ENCODE measurements at regions not wholly inside any gene's neighbourhood (a gene's known extent, or its start where the extent isn't known, plus 50 kb on each side); places are given as distances from the start of the nearest gene placed in this dataset.

DNA sequence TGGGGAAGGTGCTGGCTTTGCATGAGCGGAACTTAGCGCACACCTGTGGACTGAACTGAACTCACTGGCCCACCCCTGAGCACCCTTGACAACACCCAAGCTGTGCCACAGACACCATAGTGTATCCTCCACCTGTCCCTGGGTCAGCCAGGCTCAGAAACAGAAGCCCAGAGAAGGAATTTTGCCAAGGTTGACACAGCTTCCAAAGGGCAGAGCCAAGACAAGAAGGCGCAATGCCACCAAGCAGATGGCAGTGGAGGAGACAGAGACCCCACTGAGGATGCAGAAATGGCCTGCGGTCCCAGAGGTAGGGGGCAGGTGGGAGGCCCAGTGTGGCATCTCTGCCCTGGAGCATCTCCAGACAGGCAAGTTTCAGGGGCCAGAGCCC is 169.0 kb downstream of the ENGASE start:
- no peak for DNase-seq (ENCODE audit: low spot score)

DNA sequence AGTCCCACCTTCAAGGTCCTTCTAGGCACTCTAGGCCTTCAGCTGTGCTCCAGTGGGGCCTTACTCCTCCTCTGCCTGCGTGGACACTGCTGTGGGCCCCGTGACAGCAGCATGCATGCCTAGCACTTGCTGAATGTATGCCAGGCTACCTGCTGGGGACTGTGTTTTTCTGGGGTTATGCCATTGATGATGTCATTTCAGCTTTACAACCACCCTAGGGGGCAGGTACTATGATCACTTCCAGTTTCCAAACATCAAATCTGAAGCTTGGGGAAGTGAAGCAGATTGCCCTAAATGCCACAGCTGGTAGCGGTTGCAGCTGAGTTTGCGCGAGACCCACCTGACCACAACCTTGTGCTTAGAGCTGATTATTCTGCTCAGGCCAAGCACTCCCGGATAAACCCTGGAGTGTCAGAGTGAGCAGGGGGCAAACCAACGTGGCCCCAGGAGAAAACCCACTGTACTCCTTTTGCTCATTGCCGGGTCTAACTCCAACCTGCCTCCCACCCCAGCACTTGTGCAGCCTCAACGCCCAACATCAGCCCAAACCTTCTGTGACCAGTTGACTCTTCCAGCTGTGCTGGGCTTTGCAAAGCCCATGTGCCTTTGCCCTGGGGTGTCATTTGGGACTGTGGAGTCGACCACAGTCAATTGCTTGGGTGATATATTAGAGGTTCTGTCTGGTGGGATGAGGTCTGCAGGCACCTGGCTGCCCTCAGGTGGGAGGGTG is 168.4 kb downstream of the ENGASE start:
- DNase-seq (ENCODE audit: low spot score) = no peak

DNA sequence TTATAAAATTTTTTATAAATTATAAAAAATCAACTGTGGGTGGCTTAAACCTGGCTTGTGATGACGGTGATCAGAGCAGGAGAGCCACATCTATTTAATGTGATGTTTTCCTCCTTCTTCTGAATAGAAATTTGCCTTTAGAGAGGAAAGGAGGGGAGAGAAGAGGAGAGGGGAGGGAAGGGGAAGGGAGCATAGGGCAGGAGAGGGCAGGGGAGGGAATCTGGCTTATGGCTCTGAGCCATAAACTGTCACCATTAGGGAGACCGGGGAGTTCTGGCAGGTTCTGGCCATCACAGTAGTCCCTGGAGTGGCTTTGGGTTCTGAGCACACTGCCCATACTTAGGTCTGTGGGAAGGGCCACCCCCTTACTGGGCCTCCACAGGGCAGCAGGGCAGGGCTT is 167.8 kb downstream of the ENGASE start:
- DNase-seq (ENCODE audit: low spot score) = no peak

DNA sequence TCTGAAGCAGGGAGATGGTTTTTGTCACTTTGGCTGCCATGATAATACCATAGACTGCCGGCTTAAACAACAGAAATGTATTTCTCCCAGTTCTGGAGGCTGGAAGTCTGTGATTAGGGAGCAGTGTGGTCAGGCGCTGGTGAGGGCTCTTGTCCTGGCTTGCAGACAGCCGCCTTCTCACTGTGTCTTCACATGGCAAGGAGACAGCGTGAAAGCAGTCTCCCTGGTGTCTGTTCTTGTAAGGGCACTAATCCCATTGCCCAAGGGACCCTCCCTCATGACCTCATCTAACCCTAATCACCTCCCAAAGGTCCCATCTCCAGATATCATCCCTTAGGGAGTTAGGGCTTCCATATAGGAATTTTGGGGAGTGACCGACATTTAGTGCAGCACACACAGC is 167.0 kb downstream of the ENGASE start:
- no peak for DNase-seq (ENCODE audit: low spot score)

DNA sequence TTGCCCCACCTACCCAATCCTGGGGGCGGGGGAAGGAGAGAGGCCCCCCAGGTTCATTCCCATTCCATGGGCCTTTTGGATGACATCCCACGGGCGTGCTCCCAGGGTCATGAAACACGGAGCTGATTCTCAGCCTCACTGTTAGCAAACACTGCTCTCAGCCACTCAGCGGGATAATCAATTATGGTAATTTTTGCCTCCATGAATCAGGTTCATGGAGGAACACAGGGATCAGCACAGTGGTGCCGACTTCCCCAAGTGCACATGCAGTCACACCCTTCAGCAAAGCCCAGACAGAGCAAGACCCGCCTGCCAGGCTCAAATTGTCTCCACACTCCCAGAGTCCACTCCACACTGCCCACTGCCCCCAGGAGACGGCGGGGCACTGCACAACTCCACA is 164.6 kb downstream of the ENGASE start:
- DNase-seq (ENCODE audit: low spot score) = no peak

DNA sequence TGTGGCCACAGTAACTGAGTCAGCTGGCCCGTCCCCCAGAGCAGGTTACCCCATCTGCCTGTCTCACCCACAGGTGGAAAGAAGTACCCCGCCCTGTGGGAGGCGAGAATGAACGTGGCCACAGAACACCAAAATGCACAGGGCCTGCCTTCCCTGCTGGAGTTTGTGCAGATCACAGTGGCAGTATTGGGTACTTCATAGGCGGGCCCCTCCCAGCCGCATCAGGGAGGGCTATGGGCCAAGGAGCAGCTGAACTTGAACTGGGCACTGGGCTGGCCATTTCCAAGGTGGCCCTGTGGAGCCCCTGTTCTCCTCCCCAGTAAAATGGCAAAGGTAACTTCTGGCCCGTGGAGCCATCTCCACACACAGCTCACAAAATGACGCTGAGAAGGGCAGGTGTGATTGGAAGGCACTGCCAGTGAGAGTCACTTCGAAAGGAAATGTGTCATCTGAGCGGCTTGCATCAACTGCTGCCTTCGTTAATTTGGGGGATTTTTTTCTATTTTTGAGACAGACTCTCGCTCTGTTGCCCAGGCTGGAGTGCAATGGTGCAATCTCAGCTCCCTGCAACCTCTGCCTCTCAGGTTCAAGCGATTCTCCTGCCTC is 162.9 kb downstream of the ENGASE start:
- no peak for DNase-seq (ENCODE audit: low spot score)

DNA sequence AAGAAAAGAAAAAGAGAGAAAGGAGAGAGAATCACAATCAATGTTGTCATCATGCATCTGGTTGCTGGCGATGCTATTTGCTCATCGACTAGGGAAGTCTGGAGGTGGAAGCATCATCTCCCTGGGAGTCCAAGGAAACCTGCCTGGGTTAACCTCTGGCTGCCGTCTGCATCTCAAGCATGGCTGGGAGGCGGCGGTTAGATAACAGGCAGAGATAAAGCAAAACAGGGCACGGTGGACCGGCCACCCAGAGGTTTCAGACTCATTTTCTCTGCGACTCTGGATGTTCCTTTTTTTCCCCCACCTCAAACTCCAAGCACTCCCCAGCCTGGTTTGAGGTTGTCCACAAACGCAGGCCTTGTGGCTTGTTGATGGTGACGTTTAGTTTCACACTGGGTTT is 161.2 kb downstream of the ENGASE start:
- no peak for DNase-seq (ENCODE audit: low spot score)

DNA sequence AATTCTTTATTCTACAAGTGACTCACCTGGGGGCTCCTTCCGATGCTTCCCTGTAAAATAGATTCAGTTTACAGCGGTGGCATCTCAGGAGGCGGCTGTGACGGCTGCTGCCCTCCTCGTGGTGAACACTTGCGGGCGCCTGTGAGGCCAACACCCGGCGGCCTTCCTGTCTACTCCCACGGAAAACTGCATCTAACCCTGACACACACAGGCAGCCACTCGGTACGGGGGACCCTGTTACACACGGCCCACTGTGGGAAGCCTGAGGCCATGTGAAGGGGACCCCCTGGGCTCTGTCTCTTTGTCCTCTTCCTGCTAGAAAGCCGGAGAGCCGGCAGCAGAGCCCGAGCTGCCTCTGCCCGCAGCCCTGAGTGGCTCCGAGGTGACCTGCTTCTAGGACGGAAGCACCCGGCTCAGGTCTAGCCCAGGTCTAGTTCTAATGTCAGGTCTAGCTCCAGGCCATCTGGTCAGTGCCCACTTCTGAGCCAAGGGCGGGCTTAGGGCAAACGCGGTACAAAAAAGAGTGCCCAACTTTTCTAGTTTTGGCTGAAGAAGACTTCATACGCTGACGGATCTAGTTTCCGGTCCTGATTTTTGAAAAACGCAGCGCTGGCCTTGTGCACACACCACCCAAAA is 159.4 kb downstream of the ENGASE start:
- DNase-seq (ENCODE audit: low spot score) = no peak

DNA sequence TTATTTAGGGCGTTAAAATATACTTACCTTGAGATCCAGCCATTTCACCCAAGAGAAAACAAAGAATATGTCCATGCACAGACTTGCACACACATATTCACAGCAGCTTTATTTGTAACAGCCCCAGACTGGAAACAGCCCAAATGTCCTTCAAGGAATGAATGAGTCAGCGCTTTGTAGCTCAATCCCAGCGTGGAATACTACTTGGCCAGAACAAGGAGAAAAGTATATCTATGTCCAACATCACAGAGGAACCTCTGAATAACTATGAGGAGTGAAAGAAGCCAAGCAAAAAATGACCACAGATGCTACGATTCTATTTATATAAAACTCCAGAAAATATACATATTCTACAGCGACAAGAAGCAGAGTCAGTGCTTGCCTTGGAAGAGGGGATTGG is 158.3 kb downstream of the ENGASE start:
- DNase-seq (ENCODE audit: low spot score) = no peak

DNA sequence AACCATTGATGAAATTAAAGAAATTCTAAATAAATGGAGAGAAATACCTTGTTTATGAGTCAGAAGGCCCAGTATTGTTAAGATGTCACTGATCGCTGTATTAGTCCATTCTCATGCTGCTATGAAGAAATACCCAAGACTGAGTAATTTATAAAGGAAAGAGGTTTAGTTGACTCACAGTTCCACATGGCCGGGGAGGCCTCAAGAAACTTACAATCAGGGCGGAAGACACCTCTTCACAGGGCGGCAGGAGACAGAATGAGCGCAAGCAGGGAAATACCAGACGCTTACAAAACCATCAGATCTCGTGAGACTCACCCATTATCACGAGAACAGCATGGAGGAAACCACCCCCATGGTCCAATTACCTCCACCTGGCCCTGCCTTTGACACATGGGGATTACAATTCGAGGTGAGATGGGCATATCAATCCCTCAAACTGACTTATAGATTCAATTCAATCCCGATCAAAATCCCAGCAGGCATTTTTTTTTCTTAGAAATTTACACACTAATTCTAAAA is 157.2 kb downstream of the ENGASE start:
- no peak for DNase-seq (ENCODE audit: low spot score)

DNA sequence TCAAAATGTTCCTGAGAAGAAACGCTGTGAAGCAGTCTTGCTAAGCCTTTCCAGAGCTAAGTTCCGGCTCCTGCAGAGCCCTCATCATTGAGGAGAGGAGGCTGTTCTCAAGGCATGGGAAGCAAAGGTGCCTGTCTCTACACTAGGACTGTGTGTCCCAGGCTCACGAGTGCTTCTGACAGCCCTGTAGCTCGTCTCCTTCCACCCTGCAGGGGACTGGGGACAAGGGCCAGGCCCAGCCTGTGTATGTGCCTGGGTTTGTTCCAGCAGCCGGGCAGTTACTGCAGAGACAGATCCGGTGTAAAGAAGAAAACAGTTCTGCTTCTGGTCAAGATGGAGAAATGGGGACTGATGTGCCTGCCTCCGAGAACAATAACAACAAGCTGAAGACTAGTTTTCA is 156.0 kb downstream of the ENGASE start:
- DNase-seq (ENCODE audit: low spot score) = no peak

DNA sequence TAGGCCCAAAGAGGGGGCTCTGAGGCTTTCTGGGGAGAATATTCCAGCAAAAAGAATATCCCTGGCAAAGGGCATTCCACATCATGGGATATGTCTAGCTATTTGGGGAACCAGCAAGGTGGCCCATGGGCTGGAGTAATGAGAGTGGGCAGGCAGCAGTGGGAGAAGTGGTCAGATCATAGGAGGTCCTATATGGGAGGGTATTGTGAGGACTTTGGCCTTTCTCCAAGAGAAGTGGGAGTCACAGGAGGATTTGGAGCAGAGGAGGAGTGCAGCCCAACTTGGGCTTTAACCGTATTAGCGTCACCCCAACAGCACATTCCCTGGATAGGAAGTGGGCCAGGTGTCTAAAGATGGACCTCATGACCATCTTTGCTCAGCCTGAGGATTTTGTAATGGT is 151.4 kb downstream of the ENGASE start:
- DNase-seq (ENCODE audit: low spot score) = no peak

DNA sequence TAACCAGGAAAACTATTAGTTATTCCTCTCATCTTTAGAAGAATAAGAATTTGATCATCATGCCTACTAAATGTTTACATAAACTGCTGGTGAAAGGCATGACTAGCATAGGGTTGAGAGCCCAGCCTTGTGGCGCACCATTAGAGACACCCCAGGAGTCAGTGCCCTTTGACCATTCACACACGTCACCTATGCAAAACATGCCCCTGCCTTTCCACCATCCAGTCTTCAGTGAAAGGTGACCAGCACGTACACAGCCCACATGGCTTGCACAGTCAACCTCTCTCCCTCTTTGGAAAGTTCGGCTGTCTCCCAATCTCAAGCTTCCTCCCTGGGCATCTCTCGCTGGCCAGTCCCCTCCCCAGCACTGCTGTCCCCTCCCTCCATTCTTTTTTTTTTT is 150.3 kb downstream of the ENGASE start:
- no peak for DNase-seq (ENCODE audit: low spot score)

DNA sequence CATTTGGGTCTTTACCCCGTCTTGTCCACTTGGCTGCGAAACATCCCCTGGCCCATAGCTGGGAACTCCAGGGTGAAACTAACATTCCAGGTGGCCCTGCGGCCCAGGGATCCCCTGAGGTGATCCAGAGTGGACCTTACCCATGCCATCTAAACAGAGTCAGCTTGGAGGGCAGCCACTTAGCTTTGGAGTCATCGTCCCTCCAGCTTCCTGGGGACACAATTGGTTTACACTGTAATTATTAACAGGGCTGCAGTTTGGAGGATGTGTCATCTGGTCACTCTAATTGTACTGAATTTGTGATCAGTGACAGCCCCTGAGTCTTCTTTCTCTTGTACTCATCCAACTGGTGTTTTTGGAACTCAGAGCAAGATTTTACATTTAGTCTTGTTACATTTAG is 149.9 kb downstream of the ENGASE start:
- DNase-seq (ENCODE audit: low spot score) = no peak

DNA sequence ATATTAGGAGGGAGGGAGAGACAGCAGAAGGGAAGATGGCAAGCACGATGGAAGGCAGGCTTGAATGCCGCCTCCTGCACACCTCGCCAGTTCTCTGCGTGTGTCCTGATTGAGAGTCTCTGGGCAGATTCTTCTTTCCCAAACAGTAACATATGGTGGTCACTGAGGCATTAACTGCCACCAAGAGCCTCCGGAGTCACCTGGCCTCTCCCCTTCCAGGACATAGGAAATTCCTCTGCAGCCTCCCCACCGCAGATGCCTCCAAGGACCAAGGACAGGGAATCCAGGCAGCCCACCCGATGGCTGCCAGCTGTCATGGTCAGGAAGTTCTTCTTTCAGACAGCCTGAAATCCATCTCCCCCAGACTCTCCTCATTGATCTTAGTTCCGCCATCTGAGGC is 149.3 kb downstream of the ENGASE start:
- DNase-seq (ENCODE audit: low spot score) = no peak

DNA sequence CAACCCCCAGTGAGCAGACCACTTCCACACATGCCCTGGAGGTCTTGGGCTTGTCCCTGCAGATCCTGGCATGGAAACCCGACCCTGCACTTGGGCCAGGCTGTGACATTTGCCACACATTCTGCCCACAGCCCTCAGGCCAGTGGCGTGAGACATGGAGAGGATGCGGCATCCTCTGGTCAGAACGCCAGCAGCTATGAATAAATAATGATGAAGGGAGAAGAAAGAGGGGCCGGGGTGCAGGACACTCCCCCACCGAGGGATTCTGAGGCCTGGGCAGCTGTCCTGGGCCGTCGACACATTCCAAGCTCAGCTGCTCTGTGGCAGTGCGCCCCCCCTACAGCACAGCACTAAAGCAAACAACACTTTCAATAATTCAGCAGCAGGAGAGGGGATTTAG is 148.8 kb downstream of the ENGASE start:
- no peak for DNase-seq (ENCODE audit: low spot score)

DNA sequence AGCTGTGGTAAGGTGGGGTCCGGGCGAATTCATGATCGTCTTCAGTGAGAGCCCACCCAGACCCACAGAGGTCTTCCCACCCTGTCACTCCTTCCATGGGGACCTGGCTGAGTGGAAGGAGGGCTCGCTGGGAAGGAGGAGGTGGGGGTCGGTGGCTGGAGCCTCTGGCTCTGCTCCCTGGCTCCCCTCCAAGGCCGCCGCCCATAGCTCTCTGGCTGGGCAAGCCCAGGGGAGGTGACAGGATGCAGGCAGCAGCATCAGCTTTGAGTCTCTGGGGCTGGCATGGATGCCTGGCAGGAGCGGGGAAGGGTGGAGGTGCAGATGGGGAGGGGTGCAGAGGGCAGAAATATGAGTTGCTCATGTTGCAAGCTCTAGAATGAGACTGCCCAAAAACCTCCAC is 147.0 kb downstream of the ENGASE start:
- DNase-seq (ENCODE audit: low spot score) = no peak

DNA sequence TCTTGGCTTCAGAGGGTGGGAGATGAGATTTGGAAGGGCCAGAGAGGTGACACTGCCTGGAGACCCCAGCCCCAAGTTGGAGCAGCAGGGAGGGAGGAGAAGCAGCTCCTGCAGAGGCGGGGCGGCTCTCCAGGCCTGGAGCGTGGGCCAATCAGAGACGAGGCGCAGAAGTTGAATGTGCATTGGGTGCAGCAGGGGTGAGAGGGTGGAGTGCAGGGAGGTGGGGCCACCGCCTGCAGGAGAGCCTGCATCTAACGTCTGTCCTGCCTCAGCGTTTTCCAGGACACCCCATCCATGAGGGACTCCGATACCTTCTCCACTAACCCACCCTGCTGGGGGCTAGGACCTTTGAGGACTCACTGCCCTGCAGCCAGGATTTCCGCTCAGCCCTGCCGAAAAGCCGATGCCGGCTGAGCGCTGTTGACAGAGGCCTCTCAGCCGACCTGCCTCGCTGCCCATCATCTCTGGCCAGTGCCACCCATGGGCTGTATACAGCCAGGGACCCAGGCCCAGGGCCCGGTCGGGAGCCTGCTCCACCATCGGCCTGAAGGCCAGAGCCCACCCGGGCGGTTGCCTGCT is 146.2 kb downstream of the ENGASE start:
- no peak for DNase-seq (ENCODE audit: low spot score)

DNA sequence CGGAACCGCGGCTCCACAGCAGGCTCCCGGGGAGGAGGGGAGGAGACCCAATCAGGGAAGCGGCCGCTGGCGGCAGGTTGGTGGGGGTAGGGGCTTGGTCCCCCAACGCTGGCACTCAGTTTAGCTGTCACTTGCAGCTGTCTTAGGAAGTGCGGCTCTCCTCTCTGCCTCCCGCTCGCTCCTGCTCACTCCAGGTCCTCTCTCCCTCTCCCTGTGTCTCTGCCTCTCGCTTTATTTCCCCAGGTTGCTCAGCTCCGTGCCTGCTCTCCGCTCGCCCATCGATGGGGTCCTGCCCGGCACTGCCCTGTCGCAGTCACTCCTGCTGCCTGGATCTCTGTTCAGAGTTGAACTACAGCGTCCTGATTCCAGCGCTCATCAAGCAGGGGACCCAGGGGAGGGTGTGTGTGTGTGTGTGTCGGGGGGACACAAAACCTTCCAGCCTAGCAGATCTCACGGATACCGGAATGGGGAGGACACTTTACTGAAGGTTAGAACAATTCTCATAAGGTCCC is 145.6 kb downstream of the ENGASE start:
- no peak for DNase-seq (ENCODE audit: low spot score)

DNA sequence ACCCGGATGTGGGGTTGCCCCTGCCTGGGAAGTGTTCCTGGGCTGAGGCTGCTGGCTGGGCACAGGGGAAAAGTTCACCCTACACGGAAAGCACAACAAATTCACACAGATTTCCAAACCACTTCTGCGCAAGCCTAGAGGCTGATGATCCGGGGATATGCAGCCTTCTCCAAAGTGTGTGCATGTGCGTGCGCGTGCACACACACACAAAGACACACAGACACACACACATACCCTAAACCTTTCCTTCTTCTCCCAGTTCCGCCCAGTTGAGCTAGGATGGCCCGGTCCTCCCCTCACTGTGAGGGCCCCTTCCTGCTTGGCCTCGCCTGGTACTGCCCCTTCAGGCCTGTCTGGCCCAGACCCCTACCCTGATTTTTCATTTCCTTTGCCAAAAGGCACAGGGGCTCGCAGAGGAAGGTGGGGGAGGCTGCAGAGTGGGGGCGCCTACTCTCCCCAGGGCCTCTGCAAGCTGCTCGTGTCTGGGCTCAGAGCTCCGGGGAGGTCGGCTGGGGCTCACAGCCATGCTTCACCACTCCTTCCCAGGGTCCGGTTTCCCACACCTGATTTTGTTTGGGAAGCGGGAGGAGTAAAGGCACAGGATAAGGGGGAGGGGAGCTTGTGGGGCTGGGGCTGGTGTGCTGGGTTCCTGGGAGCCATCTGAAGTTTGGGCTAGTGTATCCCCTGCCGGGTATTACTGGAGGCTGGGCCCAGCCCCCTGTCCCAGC is 144.7 kb downstream of the ENGASE start:
- DNase-seq (ENCODE audit: low spot score) = no peak

DNA sequence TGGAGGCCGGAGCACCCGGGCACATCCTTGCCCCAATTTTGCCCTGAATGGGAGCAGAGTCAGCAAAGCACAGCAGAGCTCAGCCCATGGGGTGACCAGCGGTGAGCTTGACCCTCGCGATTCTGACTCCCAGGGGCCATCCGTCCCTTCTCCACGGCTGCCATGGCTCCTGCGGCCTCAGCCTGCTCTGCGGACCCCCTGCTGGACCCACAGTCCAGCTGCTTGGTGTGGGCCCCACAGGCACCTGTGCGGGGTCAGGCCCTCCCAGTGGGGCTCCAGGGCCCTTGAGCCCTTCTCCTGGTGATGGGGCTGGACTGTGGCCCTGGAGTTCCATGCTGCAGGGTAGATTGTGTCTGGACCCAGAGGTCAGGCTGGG is 144.2 kb downstream of the ENGASE start:
- no peak for DNase-seq (ENCODE audit: low spot score)

DNA sequence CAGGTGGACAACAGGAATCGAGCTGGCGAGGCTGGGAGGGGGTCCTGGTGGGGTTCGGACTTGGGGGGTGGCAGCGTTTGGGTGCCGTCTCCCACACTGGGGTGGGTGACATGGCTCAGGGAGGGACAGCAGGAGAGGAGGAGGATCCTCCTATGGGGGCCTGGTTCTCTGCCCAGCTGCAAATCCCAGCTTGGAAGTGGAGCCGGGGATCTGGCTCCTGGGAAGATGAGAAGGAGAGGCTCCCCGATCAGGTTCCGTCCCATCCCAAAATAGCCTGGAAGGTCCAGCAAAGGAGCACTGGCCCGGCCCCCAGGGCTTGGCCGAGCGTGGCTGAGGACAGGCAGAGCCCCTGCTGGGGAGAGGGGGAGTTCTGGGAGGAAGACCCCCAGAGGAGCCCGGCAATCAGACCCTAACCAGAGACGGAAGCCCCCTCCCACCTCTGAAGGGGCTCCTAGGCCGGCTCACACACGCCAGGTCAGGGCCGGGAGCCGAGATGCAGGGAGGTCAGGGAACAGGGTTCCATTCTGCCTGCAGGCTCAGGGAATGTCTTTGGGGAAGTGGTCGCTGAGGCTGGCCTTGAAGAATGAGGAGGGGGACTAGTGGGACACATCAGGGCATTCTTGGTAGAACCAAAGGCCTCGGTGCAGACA is 143.7 kb downstream of the ENGASE start:
- DNase-seq (ENCODE audit: low spot score) = no peak
